ENCODE measurements at regions not wholly inside any gene's neighbourhood (a gene's known extent, or its start where the extent isn't known, plus 50 kb on each side); places are given as distances from the start of the nearest gene placed in this dataset.

GRCh38 chr18:65458871-65459270 lies 291.9 kb upstream of the CDH7 start:
- no peak overlapping the region for H3K27ac ChIP-seq
- TF ChIP-seq ZFX (IDR thresholded peaks at IDR 0.05) = no peak
- TF ChIP-seq, protein P1, sequence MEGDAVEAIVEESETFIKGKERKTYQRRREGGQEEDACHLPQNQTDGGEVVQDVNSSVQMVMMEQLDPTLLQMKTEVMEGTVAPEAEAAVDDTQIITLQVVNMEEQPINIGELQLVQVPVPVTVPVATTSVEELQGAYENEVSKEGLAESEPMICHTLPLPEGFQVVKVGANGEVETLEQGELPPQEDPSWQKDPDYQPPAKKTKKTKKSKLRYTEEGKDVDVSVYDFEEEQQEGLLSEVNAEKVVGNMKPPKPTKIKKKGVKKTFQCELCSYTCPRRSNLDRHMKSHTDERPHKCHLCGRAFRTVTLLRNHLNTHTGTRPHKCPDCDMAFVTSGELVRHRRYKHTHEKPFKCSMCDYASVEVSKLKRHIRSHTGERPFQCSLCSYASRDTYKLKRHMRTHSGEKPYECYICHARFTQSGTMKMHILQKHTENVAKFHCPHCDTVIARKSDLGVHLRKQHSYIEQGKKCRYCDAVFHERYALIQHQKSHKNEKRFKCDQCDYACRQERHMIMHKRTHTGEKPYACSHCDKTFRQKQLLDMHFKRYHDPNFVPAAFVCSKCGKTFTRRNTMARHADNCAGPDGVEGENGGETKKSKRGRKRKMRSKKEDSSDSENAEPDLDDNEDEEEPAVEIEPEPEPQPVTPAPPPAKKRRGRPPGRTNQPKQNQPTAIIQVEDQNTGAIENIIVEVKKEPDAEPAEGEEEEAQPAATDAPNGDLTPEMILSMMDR (conservative IDR thresholded peaks at IDR 0.05) = no peak

GRCh38 chr18:65439188-65439587 lies 311.6 kb upstream of the CDH7 start:
- H3K27ac ChIP-seq = no peak overlapping the region
- TF ChIP-seq ZFX (IDR thresholded peaks at IDR 0.05) = no peak
- TF ChIP-seq, protein P1 (conservative IDR thresholded peaks at IDR 0.05) = peak; percentile 62

DNA sequence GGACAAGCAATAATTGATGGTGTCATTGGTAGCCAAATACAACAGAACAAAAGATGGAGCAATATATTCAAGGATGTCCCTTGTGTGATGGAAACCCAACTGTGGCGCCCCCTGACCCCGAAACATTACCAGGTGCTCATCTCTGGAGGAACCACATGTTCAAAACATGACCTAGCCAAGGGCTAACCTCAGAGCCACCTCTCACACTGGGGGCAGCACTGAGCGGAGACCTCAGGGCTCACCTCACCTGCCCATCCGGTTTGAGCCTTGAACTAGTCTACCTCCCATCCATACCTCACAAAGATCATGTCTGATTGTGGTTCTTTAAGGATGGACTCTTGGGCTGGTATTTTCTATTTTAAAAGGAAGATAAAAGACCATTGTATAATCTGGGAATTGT lies 314.4 kb upstream of the CDH7 start:
- no peak overlapping the region for H3K27ac ChIP-seq
- TF ChIP-seq ZFX (IDR thresholded peaks at IDR 0.05) = no peak
- TF ChIP-seq, protein P1 (conservative IDR thresholded peaks at IDR 0.05) = peak; percentile 21

DNA sequence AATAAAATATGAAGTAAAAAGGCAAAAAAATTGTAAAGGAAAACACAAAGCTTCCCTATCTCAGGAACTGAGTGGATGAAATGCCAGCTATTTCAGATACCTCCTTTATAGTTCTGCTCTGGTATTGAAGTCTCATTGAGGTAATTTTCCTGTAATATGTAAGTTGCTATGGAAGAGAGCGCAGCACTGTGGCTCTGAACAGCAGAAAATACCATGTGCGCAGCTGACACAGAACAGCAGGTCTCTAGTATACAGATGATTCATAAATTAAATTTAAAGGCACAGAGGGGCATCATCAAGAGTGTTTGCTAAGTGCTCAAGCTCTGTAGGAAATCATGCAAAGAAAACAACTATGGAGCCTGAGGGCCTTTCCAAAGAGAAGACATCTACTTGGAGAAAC lies 315.3 kb upstream of the CDH7 start:
- no peak overlapping the region for H3K27ac ChIP-seq
- TF ChIP-seq, protein P1 (conservative IDR thresholded peaks at IDR 0.05) = no peak
- no peak for TF ChIP-seq ZFX (IDR thresholded peaks at IDR 0.05)

GRCh38 chr18:65429601-65430000 lies 321.2 kb upstream of the CDH7 start:
- TF ChIP-seq, protein P1 (conservative IDR thresholded peaks at IDR 0.05) = no peak
- TF ChIP-seq ZFX (IDR thresholded peaks at IDR 0.05) = no peak
- H3K27ac ChIP-seq = no peak overlapping the region

DNA sequence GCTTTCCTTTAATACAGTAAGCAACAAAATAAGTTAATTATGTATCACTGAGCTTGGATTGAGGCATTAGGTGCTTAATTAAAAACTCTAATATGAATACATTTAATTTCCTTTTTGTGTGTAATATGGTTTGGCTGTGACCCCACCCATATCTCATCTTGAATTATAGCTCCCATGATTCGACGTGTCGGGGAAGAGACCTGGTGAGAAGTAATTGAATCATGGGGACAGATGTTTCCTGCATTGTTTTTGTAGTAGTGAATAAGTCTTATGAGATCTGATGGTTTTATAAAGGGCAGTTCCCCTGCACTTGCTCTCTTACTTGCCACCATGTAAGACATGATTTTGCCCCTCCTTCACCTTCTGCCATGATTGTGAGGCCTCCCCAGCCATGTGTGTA lies 325.4 kb upstream of the CDH7 start:
- H3K27ac ChIP-seq = no peak overlapping the region
- TF ChIP-seq ZFX (IDR thresholded peaks at IDR 0.05) = no peak
- TF ChIP-seq, protein P1 (conservative IDR thresholded peaks at IDR 0.05) = no peak

DNA sequence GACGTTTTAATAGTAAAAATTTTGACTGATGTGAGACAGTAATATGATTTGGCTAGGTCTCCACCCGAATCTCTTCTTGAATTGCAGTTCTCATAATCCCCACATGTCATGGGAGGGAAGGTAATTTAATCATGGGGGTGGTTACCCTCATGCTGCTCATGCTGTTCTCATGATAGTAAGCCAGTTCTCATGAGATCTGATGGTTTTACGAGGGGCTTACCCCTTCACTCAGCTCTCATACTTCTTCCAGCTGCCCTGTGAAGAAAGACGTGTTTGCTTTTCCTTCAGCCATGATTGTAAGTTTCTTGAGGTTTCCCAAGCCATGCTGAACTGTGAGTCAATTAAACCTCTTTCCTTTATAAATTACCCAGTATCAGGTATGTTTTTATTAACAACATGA lies 327.0 kb upstream of the CDH7 start:
- H3K27ac ChIP-seq = no peak overlapping the region
- TF ChIP-seq, protein P1 (conservative IDR thresholded peaks at IDR 0.05) = no peak
- TF ChIP-seq ZFX (IDR thresholded peaks at IDR 0.05) = no peak
